COLO668 (cell line): ENCODE measurements at regions not wholly inside any gene's neighbourhood (a gene's known extent, or its start where the extent isn't known, plus 50 kb on each side); places are given as distances from the start of the nearest gene placed in this dataset.
"Not testable (repeated sequence)": the region's sequence is repeated elsewhere in the genome, so short reads cannot be mapped to it uniquely, and the experiment has no call there.

Experiments
- DNase-seq: peaks from one replicate; lab custom pipeline; 2025; ENCODE audit not compliant: unreplicated experiment; lab: John Stamatoyannopoulos, UW

- no peak for DNase-seq
These were observed 1617.8 kb upstream of the FLRT2 start for GRCh38 chr14:83912032-83912642.

- DNase-seq: no peak
These were observed 1616.5 kb upstream of the FLRT2 start for GRCh38 chr14:83913476-83913875.

GRCh38 chr14:83918546-83918945 lies 1611.4 kb upstream of the FLRT2 start:
- no peak for DNase-seq

DNA sequence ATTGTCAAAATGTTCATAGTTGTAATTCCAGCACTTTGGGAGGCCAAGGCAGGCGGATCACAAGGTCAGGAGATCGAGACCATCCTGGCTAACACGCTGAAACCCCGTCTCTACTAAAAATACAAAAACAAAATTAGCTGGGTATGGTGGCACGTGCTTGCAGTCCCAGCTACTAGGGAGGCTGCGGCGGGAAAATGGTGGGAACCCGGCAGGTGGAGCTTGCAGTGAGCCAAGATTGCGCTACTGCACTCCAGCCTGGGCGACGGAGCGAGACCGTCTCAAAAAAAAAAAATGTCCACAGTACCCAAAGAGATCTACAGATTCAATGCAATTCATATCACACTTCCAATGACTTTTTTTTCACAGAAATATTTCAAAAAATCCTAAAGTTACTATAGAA lies 1610.3 kb upstream of the FLRT2 start:
- DNase-seq: not testable (repeated sequence)

- no peak for DNase-seq
These were observed 1606.1 kb upstream of the FLRT2 start for GRCh38 chr14:83923842-83924241.

GRCh38 chr14:83924259-83924658 lies 1605.7 kb upstream of the FLRT2 start:
- no peak for DNase-seq

DNA sequence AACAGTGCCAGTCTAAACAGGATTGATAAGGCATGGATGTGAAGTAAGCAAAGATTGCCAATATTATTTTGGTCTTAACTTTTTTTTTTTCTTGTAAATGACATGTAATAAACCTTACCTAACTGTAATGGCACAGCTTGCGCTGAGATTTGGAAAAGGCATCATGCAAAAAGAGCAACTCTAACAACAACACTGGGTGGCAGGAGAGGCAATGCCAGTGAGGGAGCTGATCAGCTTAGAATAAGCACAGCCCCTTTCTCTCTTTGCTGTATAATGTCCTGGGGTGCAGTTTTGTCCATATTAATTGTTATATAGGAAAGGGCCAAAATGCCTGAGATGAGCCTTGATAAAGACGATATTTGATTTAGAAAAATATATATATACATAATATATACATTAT lies 1589.7 kb upstream of the FLRT2 start:
- no peak for DNase-seq

GRCh38 chr14:83958359-83958758 lies 1571.6 kb upstream of the FLRT2 start:
- DNase-seq: no peak

- no peak for DNase-seq
These were observed 1569.0 kb upstream of the FLRT2 start for GRCh38 chr14:83960832-83961512.

- no peak for DNase-seq
These were observed 1559.9 kb upstream of the FLRT2 start for GRCh38 chr14:83969998-83970397.

DNA sequence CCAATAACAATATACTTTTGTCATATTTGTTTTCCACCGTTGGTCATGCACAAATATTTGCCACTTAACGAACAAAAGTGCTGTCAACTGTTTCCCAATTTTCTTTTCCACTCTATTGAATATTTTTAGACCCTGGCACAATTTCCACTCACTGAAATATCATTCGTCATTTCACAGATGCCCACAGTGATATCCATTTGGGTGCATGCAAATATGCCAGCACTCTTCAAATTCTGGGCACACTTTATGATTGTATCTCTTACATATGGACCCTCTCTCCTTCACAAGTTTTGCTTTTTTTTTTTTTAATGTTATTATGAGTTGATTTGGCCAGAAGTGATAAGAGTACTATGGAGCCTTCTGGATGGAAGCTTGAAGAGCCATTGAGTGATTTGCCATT lies 1557.3 kb upstream of the FLRT2 start:
- no peak for DNase-seq

DNA sequence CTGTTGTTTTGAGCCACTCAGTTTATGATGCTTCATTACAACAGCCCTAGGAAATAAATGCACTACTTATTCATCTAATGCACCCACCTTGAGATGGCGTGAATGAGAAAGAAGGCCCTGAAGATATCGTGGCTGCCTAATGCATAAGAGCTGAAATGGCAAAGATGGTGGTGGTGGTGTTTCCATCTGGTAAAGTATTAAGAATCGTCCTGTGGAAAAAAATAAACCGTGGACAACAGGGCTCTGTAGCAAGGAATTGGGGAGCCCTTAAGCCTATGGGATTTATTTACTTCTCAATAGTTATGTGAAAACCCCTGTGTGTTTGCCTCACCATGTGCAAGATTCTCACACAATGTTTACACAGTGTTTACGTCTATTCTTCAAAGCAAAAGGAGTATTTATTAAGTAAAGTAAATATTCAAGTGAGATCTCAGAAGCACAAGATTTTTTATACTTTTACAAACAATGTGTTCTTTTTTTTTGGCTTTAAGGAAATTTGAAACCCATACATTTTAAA lies 1555.2 kb upstream of the FLRT2 start:
- DNase-seq: no peak

DNA sequence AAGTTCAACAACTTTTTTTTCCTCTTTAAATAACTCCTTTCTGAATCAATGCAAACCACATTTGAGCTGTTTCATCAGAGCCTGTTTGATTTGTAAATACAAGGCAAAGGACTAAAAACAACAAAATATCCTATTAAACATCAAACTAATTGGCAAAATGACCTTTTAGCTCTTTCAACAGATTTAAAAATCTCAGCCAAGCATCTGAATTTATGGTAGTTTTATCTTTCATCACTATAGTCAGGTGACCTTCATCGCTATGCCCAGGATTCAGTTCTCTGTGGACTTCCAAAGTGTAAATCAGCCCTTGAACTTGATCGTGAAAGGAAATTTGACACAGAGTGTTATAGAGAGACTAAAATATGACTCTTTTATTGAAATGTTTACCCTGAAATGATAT lies 1554.5 kb upstream of the FLRT2 start:
- DNase-seq: no peak

GRCh38 chr14:83975841-83976770 lies 1553.8 kb upstream of the FLRT2 start:
- DNase-seq: no peak

DNA sequence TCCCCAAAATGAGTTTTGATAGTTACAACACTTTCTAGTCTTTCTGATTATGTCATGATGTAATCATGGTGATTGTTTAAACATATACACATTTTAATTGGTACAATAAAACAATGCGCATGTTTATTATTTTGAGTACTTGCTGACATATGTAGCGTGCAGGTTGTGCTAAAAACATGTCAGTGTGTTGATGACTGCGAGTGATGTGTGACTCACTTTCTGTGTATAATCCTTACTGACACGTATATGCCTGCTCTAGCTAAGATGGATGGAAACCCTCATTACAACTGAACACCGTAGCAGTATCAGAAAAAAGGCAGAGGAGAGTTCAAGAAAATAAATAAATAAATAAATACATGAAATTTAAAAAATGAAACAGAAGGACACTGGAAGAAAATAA lies 1552.4 kb upstream of the FLRT2 start:
- no peak for DNase-seq

GRCh38 chr14:83981676-83982258 lies 1548.2 kb upstream of the FLRT2 start:
- not testable (repeated sequence) for DNase-seq

- no peak for DNase-seq
These were observed 1541.7 kb upstream of the FLRT2 start for GRCh38 chr14:83988275-83988674.

DNA sequence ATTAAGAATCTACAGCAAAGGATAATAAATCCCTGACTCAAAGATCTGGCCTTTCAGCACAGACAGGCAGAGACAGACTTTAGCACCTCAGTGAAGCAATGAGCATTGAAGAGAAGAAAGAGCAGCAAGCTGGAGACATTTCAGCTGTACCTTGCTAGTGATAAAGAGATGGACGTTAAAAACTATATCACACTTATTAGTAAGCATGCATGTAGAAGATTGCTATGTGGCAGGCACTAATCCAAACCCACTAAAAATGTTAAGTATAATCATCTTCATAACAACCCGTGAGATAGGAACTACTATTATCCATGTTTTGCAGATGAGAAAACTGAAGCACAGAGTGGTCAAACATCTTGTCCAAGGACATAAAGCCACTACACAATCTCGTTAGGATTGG lies 1538.3 kb upstream of the FLRT2 start:
- no peak for DNase-seq

DNA sequence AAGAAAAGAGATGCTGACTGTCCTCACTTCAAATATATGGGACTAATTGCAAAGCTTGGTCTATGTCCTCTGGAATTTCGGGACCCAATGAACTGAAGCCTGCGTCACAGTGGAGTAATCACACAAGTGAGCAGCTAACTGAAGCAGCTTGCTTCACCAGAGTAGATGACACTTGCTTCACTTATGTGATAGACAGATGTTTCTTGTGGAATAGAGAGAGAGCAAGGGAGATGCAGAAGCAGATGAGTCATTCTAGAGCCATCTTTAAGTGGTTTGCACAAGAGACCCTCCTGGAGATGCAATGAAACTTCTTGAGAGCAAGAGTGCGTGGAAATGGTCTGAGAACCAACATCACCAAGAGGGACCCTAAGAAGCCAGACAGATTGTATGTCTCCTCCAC lies 1537.1 kb upstream of the FLRT2 start:
- DNase-seq: no peak

- DNase-seq: no peak
These were observed 1536.4 kb upstream of the FLRT2 start for GRCh38 chr14:83993545-83993944.

GRCh38 chr14:83994020-83994419 lies 1535.9 kb upstream of the FLRT2 start:
- DNase-seq: no peak
